ENCODE measurements at regions not wholly inside any gene's neighbourhood (a gene's known extent, or its start where the extent isn't known, plus 50 kb on each side); places are given as distances from the start of the nearest gene placed in this dataset.
A peak's percentile ranks its signal among the peaks of the same experiment; 100 is the strongest.

DNA sequence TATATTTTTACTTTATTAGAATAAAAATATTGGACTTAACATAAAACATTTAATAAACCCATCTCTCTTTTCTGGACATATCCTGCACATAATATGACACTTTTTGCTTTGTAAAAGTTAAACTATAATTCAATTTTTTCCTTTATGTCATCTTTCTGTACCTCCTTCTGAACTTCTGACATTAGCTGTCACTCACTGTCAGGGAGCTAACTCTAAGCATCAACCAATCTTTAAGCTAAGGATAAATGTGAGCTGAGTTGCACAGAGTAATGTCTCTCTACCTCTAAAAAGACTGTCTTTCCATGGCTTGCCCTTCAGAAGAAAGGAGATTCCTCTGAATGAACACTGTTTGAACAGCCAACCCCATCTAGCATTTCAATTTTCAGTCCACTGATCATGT lies 948.6 kb upstream of the CHAC2 start:
- no peak for FAIRE-seq
- DNase-seq (ENCODE audit: insufficient read length, low spot score) = no peak
- TF ChIP-seq POLR2A (IDR thresholded peaks at IDR 0.05; ENCODE audit: low read depth, low read length) = no peak

- no peak for TF ChIP-seq POLR2A (IDR thresholded peaks at IDR 0.05; ENCODE audit: low read depth, low read length)
- DNase-seq (ENCODE audit: insufficient read length, low spot score) (peak; percentile 3), FAIRE-seq (peak; percentile 96)
Observed at GRCh38 chr2:52810460-52810859, 957.1 kb upstream of the CHAC2 start.

- FAIRE-seq (no peak), DNase-seq (ENCODE audit: insufficient read length, low spot score) (no peak)
- no peak for TF ChIP-seq POLR2A (IDR thresholded peaks at IDR 0.05; ENCODE audit: low read depth, low read length)
Observed at GRCh38 chr2:52805901-52806410, 961.6 kb upstream of the CHAC2 start.

- FAIRE-seq = no peak
- no peak for DNase-seq (ENCODE audit: insufficient read length, low spot score)
- no peak for TF ChIP-seq POLR2A (IDR thresholded peaks at IDR 0.05; ENCODE audit: low read depth, low read length)
Observed at GRCh38 chr2:52794581-52794980, 973.0 kb upstream of the CHAC2 start.

DNA sequence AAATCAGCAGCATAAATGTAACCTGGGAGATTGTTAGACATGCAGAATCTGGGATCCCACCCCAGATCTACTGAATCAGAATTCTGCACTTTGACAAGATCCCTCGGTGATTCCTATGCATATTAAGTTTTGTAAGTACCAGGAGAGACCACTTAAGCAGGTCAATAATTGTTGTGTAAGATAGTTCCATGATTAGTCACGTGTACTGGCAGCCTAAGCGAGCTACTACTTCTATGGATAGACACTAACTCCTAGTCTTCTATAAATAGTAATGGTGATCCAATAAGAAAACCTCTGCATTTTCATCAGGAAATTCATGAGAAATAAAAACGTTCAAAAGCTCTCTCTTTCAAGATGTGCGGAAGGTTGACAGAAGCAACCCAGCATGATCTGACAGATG lies 988.2 kb upstream of the CHAC2 start:
- no peak for TF ChIP-seq POLR2A (IDR thresholded peaks at IDR 0.05; ENCODE audit: low read depth, low read length)
- DNase-seq (ENCODE audit: insufficient read length, low spot score) (no peak), FAIRE-seq (no peak)

GRCh38 chr2:52776571-52776970 lies 991.0 kb upstream of the CHAC2 start:
- TF ChIP-seq POLR2A (IDR thresholded peaks at IDR 0.05; ENCODE audit: low read depth, low read length) = no peak
- DNase-seq (ENCODE audit: insufficient read length, low spot score) = no peak
- FAIRE-seq = no peak

- DNase-seq (ENCODE audit: insufficient read length, low spot score) (no peak), FAIRE-seq (no peak)
- TF ChIP-seq POLR2A (IDR thresholded peaks at IDR 0.05; ENCODE audit: low read depth, low read length) = no peak
Observed at GRCh38 chr2:52775674-52776073, 991.9 kb upstream of the CHAC2 start.

DNA sequence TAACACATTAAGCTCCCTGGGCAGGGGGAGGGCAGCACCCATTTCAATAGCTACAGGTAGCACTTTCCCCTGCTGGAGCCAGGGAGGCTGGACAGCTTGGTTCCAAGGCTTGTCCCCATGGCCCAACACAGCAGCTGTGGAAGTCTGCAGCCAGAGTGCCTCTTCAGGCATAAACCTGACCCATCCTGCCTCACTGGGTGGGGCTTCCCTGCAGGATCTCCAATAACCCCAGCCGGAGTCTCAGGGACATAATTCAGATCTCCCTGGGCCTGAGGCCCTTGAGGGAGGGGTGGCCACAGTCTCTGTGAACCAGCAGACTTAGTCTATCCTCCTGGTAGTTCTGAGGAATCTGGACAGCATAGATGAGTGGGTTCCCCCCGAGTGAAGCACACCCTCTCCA lies 1001.9 kb upstream of the CHAC2 start:
- no peak for TF ChIP-seq POLR2A (IDR thresholded peaks at IDR 0.05; ENCODE audit: low read depth, low read length)
- no peak for FAIRE-seq
- DNase-seq (ENCODE audit: insufficient read length, low spot score) = no peak

DNA sequence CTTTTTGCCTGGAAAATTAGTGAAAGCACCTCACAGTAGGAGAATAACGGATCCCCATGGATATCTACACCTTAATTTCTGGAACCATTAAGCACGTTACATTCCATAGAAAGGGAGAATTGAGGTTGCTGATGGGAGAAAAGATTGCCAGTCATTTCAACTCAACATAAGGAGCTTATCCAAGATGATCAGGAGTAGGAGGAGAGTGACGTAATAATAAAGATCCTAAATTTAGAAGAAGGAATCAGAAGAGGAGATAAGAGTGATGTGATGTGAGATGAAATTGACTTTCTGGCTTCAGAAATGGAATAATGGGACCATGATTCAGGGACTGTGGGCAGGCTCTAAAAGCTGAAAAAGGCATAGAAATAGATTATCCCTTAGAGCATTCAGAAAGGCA lies 1017.8 kb upstream of the CHAC2 start:
- no peak for DNase-seq (ENCODE audit: insufficient read length, low spot score)
- TF ChIP-seq POLR2A (IDR thresholded peaks at IDR 0.05; ENCODE audit: low read depth, low read length) = no peak
- FAIRE-seq = no peak

GRCh38 chr2:52745144-52745543 lies 1022.5 kb upstream of the CHAC2 start:
- TF ChIP-seq POLR2A (IDR thresholded peaks at IDR 0.05; ENCODE audit: low read depth, low read length) = no peak
- no peak for DNase-seq (ENCODE audit: insufficient read length, low spot score)
- FAIRE-seq = no peak

DNA sequence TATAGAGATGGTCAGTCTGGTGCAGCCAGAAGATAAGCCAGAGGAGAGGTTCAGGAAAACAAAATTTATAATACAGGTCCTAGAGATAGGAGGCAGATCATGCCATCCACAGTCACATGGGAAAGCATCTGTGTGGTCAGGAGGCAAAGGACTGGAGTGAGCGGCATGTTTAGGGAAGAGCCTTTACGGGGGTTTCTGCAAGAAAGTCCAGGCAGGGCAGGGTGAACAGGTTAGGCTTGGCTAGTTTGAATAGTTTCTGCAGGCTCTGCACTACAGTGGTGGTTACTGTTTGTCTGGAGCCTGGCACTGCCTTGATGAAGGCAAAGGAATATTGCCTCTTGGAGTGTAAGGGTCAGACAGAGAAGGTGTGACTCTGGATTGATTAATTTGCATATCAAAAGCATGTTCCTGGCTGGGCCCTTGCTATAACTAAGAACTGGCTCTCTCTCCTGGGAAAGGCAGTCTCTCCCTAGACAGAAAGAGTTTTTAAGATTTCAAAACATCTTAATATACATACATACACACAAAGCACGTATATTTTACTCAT lies 1034.7 kb upstream of the CHAC2 start:
- no peak for FAIRE-seq
- TF ChIP-seq POLR2A (IDR thresholded peaks at IDR 0.05; ENCODE audit: low read depth, low read length) = no peak
- DNase-seq (ENCODE audit: insufficient read length, low spot score) = no peak

DNA sequence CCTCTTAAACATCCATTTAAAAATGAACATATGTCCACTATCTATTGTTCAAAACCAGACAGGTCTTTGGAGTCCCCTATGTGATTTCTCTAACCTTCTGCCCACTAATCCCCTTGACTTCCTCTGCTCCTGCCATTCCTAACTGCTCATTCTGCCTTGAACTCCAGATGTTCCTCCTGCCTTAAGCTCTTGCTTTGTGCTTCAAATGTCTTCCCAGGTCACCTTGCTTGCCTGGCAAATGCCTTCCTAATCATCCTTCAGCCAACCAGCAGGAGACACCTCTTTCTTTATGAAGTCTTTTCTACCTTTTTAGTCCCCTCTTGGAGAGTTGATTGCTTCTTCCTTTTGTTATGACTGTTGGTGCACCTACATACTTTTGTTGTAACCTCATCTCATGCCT lies 1043.0 kb upstream of the CHAC2 start:
- FAIRE-seq = no peak
- no peak for TF ChIP-seq POLR2A (IDR thresholded peaks at IDR 0.05; ENCODE audit: low read depth, low read length)
- DNase-seq (ENCODE audit: insufficient read length, low spot score) = no peak

GRCh38 chr2:52717836-52718235 lies 1049.8 kb upstream of the CHAC2 start:
- DNase-seq (ENCODE audit: insufficient read length, low spot score) (no peak), FAIRE-seq (no peak)
- TF ChIP-seq POLR2A (IDR thresholded peaks at IDR 0.05; ENCODE audit: low read depth, low read length) = no peak

DNA sequence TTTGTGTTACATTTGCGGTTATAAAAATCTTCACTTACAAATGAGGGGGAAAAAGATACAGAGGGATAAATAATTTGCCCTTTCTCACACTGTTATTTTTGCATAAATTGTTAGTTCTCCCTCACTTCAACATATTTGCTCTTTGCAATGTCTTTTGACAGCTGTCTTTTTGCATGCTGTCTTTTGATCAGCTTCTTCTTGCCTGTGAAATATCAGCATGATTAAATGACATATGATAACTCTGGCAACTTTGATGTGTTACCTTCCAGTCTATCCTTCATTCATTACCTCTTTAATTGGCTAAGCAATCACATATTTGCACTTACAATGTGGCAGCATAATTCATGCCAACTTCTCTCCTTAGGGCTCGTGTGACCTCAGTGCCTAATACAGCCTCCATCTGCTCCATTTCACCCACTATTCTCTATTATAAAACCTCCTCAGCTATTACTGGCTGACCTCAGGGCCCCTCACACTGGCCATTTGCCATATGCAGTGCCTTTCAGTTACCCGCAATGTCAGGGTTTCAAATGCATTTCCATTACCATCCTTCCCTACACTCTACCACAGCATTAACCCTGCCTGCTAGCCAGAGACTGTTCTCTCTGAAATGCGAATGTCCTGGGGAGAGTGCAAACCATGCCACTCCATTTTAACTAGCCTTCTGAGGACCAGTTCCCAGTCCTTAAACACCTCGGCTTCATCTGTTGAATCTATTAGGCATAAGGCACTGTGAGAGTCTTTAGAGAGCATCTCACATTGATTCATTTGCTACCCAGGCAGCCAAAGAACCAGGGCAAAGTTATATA lies 1056.6 kb upstream of the CHAC2 start:
- FAIRE-seq (no peak), DNase-seq (ENCODE audit: insufficient read length, low spot score) (no peak)
- TF ChIP-seq POLR2A (IDR thresholded peaks at IDR 0.05; ENCODE audit: low read depth, low read length) = no peak

DNA sequence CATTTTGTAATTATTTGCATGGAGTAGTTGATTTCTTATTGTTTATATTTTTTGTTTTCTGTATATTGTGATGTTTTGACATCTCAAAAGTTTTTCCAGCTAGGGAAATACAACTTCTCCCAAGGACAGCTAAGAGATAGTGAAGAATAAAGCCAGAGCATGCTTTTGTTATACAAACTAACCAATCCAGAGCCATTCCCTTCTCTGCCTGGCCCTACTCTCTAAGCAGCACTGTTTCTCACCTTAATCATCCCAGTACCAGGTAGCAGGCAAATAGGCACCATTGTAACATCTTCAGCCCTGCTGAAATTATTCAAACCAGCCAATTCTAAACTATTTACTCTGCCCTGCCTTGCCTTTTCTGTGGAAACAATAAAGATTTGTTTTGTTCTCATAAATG lies 1063.4 kb upstream of the CHAC2 start:
- DNase-seq (ENCODE audit: insufficient read length, low spot score) (no peak), FAIRE-seq (no peak)
- no peak for TF ChIP-seq POLR2A (IDR thresholded peaks at IDR 0.05; ENCODE audit: low read depth, low read length)

Measured in H54 (cell line).